Kidney (tissue), 13 donors: ENCODE measurements at regions not wholly inside any gene's neighbourhood (a gene's known extent, or its start where the extent isn't known, plus 50 kb on each side); places are given as distances from the start of the nearest gene placed in this dataset.
"Not testable (repeated sequence)": the region's sequence is repeated elsewhere in the genome, so short reads cannot be mapped to it uniquely, and the experiment has no call there.

Experiments used
- DNase-seq, 5 donors: peaks; one replicate each; pipeline ENCODE4 v3.0.0-alpha.2; 2013 to 2020
- FAIRE-seq: peaks from 2 replicates; lab custom pipeline; 2012; peaks lifted over from hg19 to GRCh38; lab: Jason Lieb, UNC
- H3K27ac ChIP-seq, 2 donors: one replicate each; pipeline ENCODE4 v1.7.0; 2013; ENCODE audit warnings: low read depth in 2 of 2, low read length in 2 of 2, inconsistent platforms in 1 of 2
- H3K27me3 ChIP-seq: one replicate; pipeline ENCODE4 v1.7.1; 2013; ENCODE audit warnings: low read length, inconsistent platforms; ENCODE audit not compliant: control insufficient read depth, insufficient read depth
- H3K36me3 ChIP-seq, 3 donors: one replicate each; pipeline versions ENCODE4 v1.7.0 to v1.7.1; 2013; ENCODE audit warnings: low read length in 3 of 3, control low read depth in 1 of 3, inconsistent platforms in 1 of 3; ENCODE audit not compliant: insufficient read depth in 3 of 3, control insufficient read depth in 2 of 3
- H3K4me1 ChIP-seq, 3 donors: one replicate each; pipeline versions ENCODE4 v1.7.0 to v1.7.1; 2013; ENCODE audit warnings: low read length in 3 of 3, inconsistent platforms in 1 of 3, low read depth in 1 of 3; ENCODE audit not compliant: control insufficient read depth in 2 of 3, insufficient read depth in 2 of 3
- H3K4me3 ChIP-seq, 3 donors: one replicate each; pipeline versions ENCODE4 v1.7.0 to v1.8.1; 2013; ENCODE audit warnings: low read length in 3 of 3, control low read depth in 1 of 3, inconsistent platforms in 1 of 3
- H3K9ac ChIP-seq, 3 donors: one replicate each; pipeline versions ENCODE4 v1.7.0 to v1.7.1; 2013; ENCODE audit warnings: low read length in 3 of 3, control low read depth in 1 of 3, inconsistent platforms in 1 of 3
- H3K9me3 ChIP-seq, 3 donors: one replicate each; pipeline versions ENCODE4 v1.7.0 to v1.7.1; 2013; ENCODE audit warnings: low read length in 3 of 3, control low read depth in 1 of 3, inconsistent platforms in 1 of 3; ENCODE audit not compliant: control insufficient read depth in 2 of 3, insufficient read depth in 1 of 3
- CTCF ChIP-seq: IDR thresholded peaks from 3 replicates; pipeline ENCODE4 v1.5.1; 2012; ENCODE audit warnings: mild to moderate bottlenecking, moderate library complexity, borderline replicate concordance; ENCODE audit not compliant: insufficient read depth; ENCODE audit errors: extremely low read depth
- intact Hi-C: fragments of 100-400 bp; cut with DNase I; formaldehyde crosslinking; loops from one replicate; pipeline ENCODE4 v1.11.1; 2022
- donor health status: control.
- donor health status: control.
- donor health status: control.
- donor health status: control.
- donor health status: control.
- donor health status: DM: yes; HTN: yes; CAD: no.
- donor health status: Normal renal cell carcinoma (clear cell type).

DNA sequence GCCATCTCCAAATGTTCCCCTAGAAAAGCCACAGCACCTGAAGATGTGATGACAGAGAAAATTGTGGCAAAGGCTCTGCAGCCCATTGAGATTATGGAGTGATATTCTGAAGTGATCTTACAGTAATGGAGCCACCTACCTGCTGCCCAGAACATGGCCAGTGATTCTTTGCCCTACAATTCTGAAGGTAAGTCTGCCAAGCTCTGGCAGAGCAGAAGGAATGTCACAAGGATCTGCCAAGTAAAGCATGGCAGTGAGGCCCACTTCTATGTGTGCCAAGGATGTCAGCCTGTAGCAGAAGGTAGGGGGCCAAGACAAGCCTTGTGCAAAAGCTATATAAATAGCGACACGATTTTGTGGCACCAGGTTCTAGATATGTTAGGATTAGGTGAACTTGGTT lies 155.1 kb downstream of the RND3 start:
- H3K4me3 ChIP-seq, result no peak overlapping the region
- no peaks in the 10 kb centered on the region for H3K9me3 ChIP-seq
- H3K36me3 ChIP-seq, result no peaks in the 10 kb centered on the region
- FAIRE-seq (no peak), DNase-seq (no peak)
- no peaks in the 10 kb centered on the region for H3K27me3 ChIP-seq
- TF ChIP-seq CTCF, result no peak
- no peaks in the 10 kb centered on the region for H3K4me1 ChIP-seq
- no peak overlapping the region for H3K27ac ChIP-seq
- no peak overlapping the region for H3K9ac ChIP-seq
- intact Hi-C loops, result no loop called here

- DNase-seq (no peak), FAIRE-seq (no peak)
- TF ChIP-seq CTCF, result no peak
- Histone ChIP-seq H3K9ac (no peak overlapping the region), H3K4me3 (no peak overlapping the region), H3K36me3 (no peaks in the 10 kb centered on the region), H3K27me3 (no peaks in the 10 kb centered on the region), H3K4me1 (no peaks in the 10 kb centered on the region), H3K27ac (no peak overlapping the region), H3K9me3 (no peaks in the 10 kb centered on the region)
- intact Hi-C loops, result no loop called here
Measured at GRCh38 chr2:150327564-150328489, 159.6 kb downstream of the RND3 start.

GRCh38 chr2:150325656-150326314 lies 161.7 kb downstream of the RND3 start:
- Histone ChIP-seq H3K36me3 (no peaks in the 10 kb centered on the region), H3K4me3 (no peak overlapping the region), H3K27me3 (no peaks in the 10 kb centered on the region), H3K9ac (no peak overlapping the region), H3K4me1 (no peaks in the 10 kb centered on the region), H3K27ac (no peak overlapping the region), H3K9me3 (no peaks in the 10 kb centered on the region)
- DNase-seq (no peak), FAIRE-seq (no peak)
- TF ChIP-seq CTCF, result no peak
- intact Hi-C loops, result no loop called here

DNA sequence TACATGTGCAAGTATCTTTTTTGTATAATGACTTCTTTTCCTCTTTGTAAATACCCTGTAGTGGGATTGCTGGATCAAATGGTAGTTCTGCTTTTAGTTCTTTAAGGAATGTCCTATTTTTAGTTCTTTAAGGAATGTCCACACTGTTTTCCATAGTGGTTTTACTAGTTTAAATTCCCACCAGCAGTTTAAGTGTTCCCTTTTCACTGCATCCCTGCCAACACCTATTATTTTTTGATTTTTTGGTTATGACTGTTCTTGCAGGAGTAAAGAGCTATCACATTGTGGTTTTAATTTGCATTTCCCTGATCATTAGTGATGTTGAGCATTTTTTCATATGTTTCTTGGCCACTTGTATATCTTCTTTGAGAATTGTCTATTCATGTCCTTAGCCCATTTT lies 164.4 kb downstream of the RND3 start:
- not testable (repeated sequence) for H3K27ac ChIP-seq, FAIRE-seq

More for the DNA sequence above, 164.4 kb downstream of the RND3 start:
- H3K36me3 ChIP-seq, H3K4me1 ChIP-seq, H3K4me3 ChIP-seq, intact Hi-C loops, DNase-seq, H3K9me3 ChIP-seq, H3K9ac ChIP-seq, H3K27me3 ChIP-seq: not testable (repeated sequence)
